ENCODE measurements at regions not wholly inside any gene's neighbourhood (a gene's known extent, or its start where the extent isn't known, plus 50 kb on each side); places are given as distances from the start of the nearest gene placed in this dataset.
"Not testable (repeated sequence)": the region's sequence is repeated elsewhere in the genome, so short reads cannot be mapped to it uniquely, and the experiment has no call there.

GRCh38 chr22:48739348-48740085, 1088.2 kb downstream of the BRD1 start:
- DNase-seq (ENCODE audit: low read depth): no peak

GRCh38 chr22:48738204-48738980, 1089.3 kb downstream of the BRD1 start:
- DNase-seq (ENCODE audit: low read depth): no peak

GRCh38 chr22:48737461-48738203, 1090.0 kb downstream of the BRD1 start:
- DNase-seq (ENCODE audit: low read depth): no peak

DNA sequence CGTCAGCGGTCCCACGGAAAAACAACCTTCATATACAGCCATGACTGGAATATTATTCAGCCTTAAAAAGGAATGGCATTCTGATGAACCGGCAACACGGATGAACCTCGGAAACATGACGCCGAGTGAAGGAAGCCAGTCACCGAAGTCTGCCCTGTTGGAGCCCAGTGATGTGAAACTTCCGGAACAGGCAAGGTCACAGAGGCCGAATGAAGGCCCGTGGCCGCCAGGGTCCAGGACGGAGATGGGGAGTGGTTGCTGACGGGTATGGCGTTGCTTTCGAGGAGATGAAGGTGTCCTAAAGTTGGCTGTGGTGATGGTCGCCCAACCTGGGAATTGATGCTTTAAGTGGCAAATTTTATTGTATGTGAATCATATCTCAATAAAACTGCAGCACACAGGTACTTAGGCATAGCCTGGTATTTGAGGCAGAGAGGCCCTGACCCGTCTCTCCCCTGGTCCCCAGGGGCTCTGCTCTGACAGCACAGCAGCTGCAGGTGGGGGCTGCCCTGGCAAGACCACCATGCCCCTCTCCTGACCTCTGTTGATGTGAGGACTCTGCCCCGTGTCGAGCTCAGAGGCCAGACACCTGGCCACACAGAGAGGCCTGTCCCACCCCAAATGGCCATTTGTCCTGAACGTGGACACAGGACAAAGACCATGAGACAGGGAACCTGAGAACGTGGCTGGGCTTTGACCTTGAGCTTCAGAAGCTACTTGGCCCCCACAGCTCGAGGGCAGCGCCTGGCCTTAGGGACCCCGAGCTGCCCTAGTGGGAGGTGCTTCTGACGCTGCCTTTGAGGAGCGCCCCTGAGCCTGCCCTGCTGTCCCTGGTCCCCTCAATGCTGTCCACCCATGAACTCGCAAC, 1090.8 kb downstream of the BRD1 start:
- DNase-seq (ENCODE audit: low read depth): no peak

- DNase-seq (ENCODE audit: low read depth): no peak
Observed at GRCh38 chr22:48734961-48735360, 1092.7 kb downstream of the BRD1 start.

- DNase-seq (ENCODE audit: low read depth): no peak
Observed at GRCh38 chr22:48734359-48734758, 1093.3 kb downstream of the BRD1 start.

DNA sequence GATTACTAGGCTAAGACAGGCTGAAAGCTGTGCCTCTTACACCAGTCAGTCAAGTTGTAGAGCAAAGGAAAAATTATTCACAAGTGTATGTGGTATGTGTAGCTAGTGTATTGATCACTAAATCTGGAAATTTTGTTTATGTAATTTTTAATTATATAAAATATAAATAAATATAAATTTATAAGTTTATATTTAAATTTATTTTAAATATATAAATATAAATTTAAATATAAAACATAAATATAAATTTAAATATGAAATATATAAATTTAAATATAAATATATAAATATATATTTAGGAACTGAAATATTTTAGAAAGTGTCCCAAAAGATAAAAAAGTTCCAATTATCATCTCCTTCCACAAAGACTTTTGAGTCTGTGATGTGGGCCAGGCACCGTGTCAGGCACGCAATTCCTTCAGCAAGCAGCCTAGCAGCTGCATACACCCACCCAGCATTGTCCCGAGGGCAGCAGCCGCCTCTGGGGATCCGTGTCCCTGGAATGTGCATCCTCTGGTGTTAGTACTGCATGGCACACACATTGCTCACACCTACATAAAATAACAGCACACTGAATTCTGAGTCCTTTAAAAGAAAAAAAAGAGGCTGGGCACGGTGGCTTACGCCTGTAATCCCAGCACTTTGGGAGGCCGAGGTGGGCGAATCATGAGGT, 1098.0 kb downstream of the BRD1 start:
- DNase-seq (ENCODE audit: low read depth): no peak

GRCh38 chr22:48727454-48728058, 1100.1 kb downstream of the BRD1 start:
- no peak for DNase-seq (ENCODE audit: low read depth)

DNA sequence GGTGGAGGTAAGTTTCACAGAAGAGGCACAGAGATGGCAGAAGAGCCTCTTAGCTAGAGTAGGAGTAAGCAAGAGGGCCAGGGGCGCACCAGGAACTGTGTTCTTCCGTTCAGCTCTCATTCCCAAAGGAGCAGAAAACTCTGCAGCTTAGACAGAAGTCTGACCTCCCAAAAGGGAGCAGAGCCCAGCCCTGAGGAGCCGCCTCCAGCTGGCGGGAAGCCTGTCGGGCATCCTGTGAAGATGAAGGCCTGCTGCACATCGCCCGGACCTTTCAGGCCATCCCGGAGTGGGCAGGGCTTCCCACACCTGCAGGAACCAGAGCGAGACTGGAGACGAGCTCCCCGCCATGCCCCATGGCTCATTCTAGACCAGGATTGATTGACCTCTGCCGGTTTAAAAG, 1102.8 kb downstream of the BRD1 start:
- DNase-seq (ENCODE audit: low read depth): no peak

GRCh38 chr22:48722661-48723060, 1105.0 kb downstream of the BRD1 start:
- no peak for DNase-seq (ENCODE audit: low read depth)

DNA sequence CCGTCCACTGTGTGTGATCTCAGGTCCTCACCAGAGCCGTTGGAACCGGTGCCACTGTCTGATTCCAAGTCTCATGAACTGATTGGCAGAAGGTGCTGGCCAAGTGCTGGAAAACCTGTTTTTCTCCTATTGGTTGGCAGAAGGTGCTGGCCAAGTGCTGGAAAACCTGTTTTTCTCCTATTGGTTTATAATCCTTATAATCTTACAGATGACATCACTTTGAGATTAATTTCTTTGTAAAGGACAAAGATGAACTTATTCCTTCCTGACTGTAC, 1106.3 kb downstream of the BRD1 start:
- DNase-seq (ENCODE audit: low read depth): no peak

DNA sequence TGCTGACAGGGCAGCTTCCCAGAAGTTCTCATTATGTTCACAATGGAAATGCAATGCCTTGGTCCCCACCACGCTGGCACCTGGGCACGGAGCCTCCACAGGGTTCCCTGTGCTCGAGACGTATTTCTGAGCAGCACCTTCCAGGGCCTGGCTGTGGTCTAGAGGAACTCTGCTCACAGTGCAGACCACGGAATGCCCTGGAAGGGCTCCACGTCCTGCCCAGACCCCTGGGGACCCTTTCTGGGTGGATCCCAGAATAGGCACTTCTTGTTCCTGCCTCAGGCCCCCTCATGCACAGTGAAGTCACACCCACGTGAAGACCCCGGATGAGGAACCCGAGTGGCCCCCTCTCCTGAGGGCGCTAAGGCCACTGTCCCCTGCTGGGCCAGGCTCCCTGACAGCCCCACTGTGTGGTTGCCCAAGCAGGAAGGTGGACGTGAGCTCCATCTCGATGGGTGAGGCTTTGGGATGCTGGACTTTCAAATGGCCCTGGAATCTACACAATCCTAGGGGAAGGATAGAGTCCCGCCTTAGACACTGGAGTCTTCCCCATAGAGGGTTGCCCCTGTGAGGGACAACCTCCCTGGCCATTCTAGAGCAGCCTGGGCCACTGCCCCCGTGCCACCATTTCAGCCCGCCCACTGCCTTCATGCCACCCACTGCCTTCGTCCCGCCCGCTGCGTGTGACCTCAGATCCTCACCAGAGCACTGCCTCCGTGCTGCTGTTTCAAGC, 1106.8 kb downstream of the BRD1 start:
- no peak for DNase-seq (ENCODE audit: low read depth)

- no peak for DNase-seq (ENCODE audit: low read depth)
Observed at GRCh38 chr22:48719978-48720661, 1107.6 kb downstream of the BRD1 start.

DNA sequence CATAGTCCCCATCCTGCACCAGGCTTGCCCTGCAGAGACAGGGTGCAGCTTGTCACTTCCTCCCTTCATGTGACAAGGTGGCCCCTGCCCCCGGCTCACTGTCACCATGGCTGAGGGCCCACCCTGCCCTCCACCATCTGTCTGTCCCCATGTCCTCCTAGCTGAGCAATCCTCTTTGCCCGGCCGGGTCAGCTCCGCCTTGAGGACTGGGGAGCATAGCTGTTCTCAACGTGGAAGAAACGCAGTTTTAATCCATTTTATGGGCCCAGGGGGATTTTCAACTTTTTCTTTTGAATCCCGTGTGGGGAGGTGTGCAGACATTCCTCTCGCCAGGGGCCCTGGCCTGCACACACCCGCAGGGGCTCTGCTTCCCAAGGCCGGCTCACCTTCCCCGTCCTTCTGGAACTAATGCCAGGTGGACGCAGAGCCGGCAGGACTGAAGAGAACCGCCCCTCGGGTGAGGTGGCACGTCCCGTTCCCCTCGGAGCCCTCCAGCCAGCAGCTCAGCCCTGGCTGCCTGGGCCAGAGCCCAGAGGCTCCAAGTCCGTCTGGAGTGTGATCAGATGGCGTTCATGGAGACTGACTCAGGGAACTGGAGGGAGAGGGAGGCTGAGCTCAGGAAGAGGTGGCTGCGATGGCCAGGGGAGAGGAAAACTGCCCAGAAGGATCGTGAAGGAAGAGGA, 1108.7 kb downstream of the BRD1 start:
- no peak for DNase-seq (ENCODE audit: low read depth)

GRCh38 chr22:48717883-48718817, 1109.5 kb downstream of the BRD1 start:
- DNase-seq (ENCODE audit: low read depth): no peak

DNA sequence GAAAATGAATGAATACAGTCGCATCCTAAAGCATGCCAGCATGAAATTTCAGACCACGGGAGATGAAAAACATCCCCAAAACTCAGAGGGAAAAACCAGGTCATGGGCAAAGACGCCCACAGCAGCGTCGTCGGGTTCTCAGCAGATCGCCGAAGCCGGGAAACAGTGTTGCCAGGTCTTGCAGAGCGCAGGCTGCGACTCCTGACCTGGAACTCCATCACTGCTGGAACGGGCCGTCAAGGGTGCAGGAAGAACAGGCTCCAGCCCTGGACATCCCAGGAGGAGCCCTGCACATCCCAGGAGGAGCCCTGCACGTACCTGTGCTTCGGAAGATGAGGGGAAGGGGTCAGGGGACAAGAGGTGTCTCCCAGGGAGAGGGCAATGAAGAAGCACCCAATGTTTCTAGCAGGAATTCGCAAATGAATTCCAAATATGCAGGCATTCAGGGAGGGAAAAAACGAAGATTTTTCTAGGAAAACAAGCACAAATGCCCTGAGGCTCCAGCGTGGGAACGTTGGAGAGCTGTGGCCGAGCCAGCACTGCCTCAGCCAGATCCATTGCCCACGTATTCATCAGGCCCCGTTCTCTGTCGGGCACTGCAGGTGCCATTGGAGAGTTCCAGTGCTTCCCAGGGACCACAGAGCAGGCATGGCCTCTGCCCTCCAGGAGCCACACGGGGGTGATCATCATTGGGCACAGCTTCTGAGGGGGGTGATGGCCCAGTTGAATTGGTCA, 1110.4 kb downstream of the BRD1 start:
- DNase-seq (ENCODE audit: low read depth): no peak

GRCh38 chr22:48716154-48716553, 1111.5 kb downstream of the BRD1 start:
- not testable (repeated sequence) for DNase-seq (ENCODE audit: low read depth)
